Natural killer cell (primary cell): ENCODE measurements at regions not wholly inside any gene's neighbourhood (a gene's known extent, or its start where the extent isn't known, plus 50 kb on each side); places are given as distances from the start of the nearest gene placed in this dataset.

Experiments
- ATAC-seq, 3 donors: fragments of 150-1000 bp in 2 of 3; fragments of 200-7000 bp in 1 of 3; cut with Tn5 transposase; 1 replicate in 1 of 3; 2 replicates in 2 of 3; pipeline ENCODE4 v1.10.0; 2021; ENCODE audit warnings: mild to moderate bottlenecking in 2 of 3, moderate library complexity in 2 of 3
- DNase-seq, 2 donors: peaks; one replicate each; pipeline versions ENCODE4 v3.0.0 to v3.0.0-alpha.2; 2013 to 2021; ENCODE audit warnings: mixed read lengths in 1 of 2
- H3K27ac ChIP-seq: one replicate; pipeline ENCODE4 v1.5.1; 2013; ENCODE audit warnings: mild to moderate bottlenecking, low read length
- H3K27me3 ChIP-seq: one replicate; pipeline ENCODE4 v1.6.1; 2013; ENCODE audit warnings: low read length; ENCODE audit not compliant: control insufficient read depth, insufficient read depth
- H3K36me3 ChIP-seq: one replicate; pipeline ENCODE4 v1.6.1; 2013; ENCODE audit warnings: low read length; ENCODE audit not compliant: control insufficient read depth, insufficient read depth
- H3K4me1 ChIP-seq: one replicate; pipeline ENCODE4 v1.6.1; 2013; ENCODE audit warnings: low read length; ENCODE audit not compliant: control insufficient read depth, insufficient read depth
- H3K4me3 ChIP-seq: one replicate; pipeline ENCODE4 v1.5.1; 2013; ENCODE audit warnings: low read length
- H3K9me3 ChIP-seq: one replicate; pipeline ENCODE4 v1.6.1; 2013; ENCODE audit warnings: low read length; ENCODE audit not compliant: control insufficient read depth, insufficient read depth
- H3K27ac Mint-ChIP-seq, 2 donors: one replicate each; pipeline ENCODE4 v1.8.0; 2022; ENCODE audit warnings: mild to moderate bottlenecking in 2 of 2, mixed read lengths in 2 of 2, moderate library complexity in 1 of 2
- H3K27me3 Mint-ChIP-seq, 2 donors: one replicate each; pipeline ENCODE4 v1.8.0; 2022; ENCODE audit warnings: low read depth in 2 of 2, mixed read lengths in 2 of 2
- H3K36me3 Mint-ChIP-seq: one replicate; pipeline ENCODE4 v1.8.0; 2022; ENCODE audit warnings: mixed read lengths
- H3K4me1 Mint-ChIP-seq, 2 donors: one replicate each; pipeline ENCODE4 v1.8.0; 2022; ENCODE audit warnings: mixed read lengths in 2 of 2
- H3K4me3 Mint-ChIP-seq: one replicate; pipeline ENCODE4 v1.8.0; 2022; ENCODE audit warnings: mild to moderate bottlenecking, moderate library complexity, mixed read lengths
- H3K9me3 Mint-ChIP-seq, 2 donors: one replicate each; pipeline ENCODE4 v1.8.0; 2022; ENCODE audit warnings: mixed read lengths in 2 of 2
- CTCF ChIP-seq: fragments of 200-600 bp; IDR thresholded peaks from one replicate; pipeline ENCODE4 v1.8.0; 2022; ENCODE audit warnings: antibody characterized with exemption
- WGBS: methylation state at CpG from one replicate; pipeline ENCODE4 v1.1.7; 2013; ENCODE audit warnings: missing lambda C conversion rate; ENCODE audit not compliant: insufficient coverage; 5-methylcytosine and 5-hydroxymethylcytosine counted together
- intact Hi-C: fragments of 100-400 bp; cut with micrococcal nuclease; formaldehyde crosslinking; loops from one replicate; pipeline ENCODE4 v1.14.2; 2022

- Histone ChIP-seq H3K27ac (no peak overlapping the region), H3K4me3 (no peak overlapping the region), H3K36me3 (no peaks in the 10 kb centered on the region), H3K27me3 (no peaks in the 10 kb centered on the region), H3K4me1 (no peaks in the 10 kb centered on the region), H3K9me3 (no peaks in the 10 kb centered on the region)
- peaks cover 0 to 8% of the 10 kb centered on the region in 2 donors for H3K27me3 Mint-ChIP-seq
- WGBS = 81% methylated on average over 4 of the region's 4 CpGs
- no peak overlapping the region for H3K27ac Mint-ChIP-seq
- TF ChIP-seq CTCF = no peak
- intact Hi-C loops = no loop called here
- H3K4me3 Mint-ChIP-seq = no peak overlapping the region
- H3K36me3 Mint-ChIP-seq = no peaks in the 10 kb centered on the region
- H3K4me1 Mint-ChIP-seq = no peaks in the 10 kb centered on the region
- ATAC-seq (no peak), DNase-seq (no peak)
- no peaks in the 10 kb centered on the region for H3K9me3 Mint-ChIP-seq
These were observed 87.5 kb downstream of the BLID start for GRCh38 chr11:122028545-122028944.

- no peaks in the 10 kb centered on the region for H3K9me3 Mint-ChIP-seq
- no peak for ATAC-seq
- no peak for TF ChIP-seq CTCF
These were observed 88.0 kb downstream of the BLID start for GRCh38 chr11:122028036-122028435.

GRCh38 chr11:122025757-122026156, 90.3 kb downstream of the BLID start:
- no peak overlapping the region for H3K27ac ChIP-seq
- Mint-ChIP-seq H3K9me3 (no peaks in the 10 kb centered on the region), H3K27me3 (peaks cover 3 to 8% of the 10 kb centered on the region in 2 donors), H3K27ac (no peak overlapping the region), H3K4me1 (no peaks in the 10 kb centered on the region), H3K4me3 (no peak overlapping the region), H3K36me3 (no peaks in the 10 kb centered on the region)
- H3K4me3 ChIP-seq = no peak overlapping the region
- no peak for TF ChIP-seq CTCF
- no peaks in the 10 kb centered on the region for H3K36me3 ChIP-seq
- DNase-seq (no peak), ATAC-seq (no peak)
- intact Hi-C loops = no loop called here
- H3K9me3 ChIP-seq = no peaks in the 10 kb centered on the region
- no peaks in the 10 kb centered on the region for H3K4me1 ChIP-seq
- WGBS = 78% methylated on average over 12 of the region's 12 CpGs
- H3K27me3 ChIP-seq = no peaks in the 10 kb centered on the region

More at GRCh38 chr11:122028036-122028435, 88.0 kb downstream of the BLID start:
- H3K4me1 ChIP-seq = no peaks in the 10 kb centered on the region
- no peaks in the 10 kb centered on the region for H3K9me3 ChIP-seq
- H3K27ac Mint-ChIP-seq = no peak overlapping the region
- H3K27ac ChIP-seq = no peak overlapping the region
- no peak for DNase-seq
- H3K4me3 ChIP-seq = no peak overlapping the region
- no peaks in the 10 kb centered on the region for H3K4me1 Mint-ChIP-seq
- intact Hi-C loops = no loop called here
- peaks cover 0 to 8% of the 10 kb centered on the region in 2 donors for H3K27me3 Mint-ChIP-seq
- no peaks in the 10 kb centered on the region for H3K36me3 ChIP-seq
- no peaks in the 10 kb centered on the region for H3K27me3 ChIP-seq
- H3K36me3 Mint-ChIP-seq = no peaks in the 10 kb centered on the region
- no peak overlapping the region for H3K4me3 Mint-ChIP-seq
- 80% methylated on average over 1 of the region's 2 CpGs for whole genome bisulfite sequencing

- H3K27me3 ChIP-seq = no peaks in the 10 kb centered on the region
- Mint-ChIP-seq H3K4me3 (no peak overlapping the region), H3K27ac (no peak overlapping the region), H3K4me1 (no peaks in the 10 kb centered on the region), H3K36me3 (no peaks in the 10 kb centered on the region), H3K9me3 (no peaks in the 10 kb centered on the region), H3K27me3 (peaks cover 3 to 8% of the 10 kb centered on the region in 2 donors)
- H3K36me3 ChIP-seq = no peaks in the 10 kb centered on the region
- TF ChIP-seq CTCF = no peak
- H3K27ac ChIP-seq = no peak overlapping the region
- intact Hi-C loops = no loop called here
- no peaks in the 10 kb centered on the region for H3K9me3 ChIP-seq
- no peak overlapping the region for H3K4me3 ChIP-seq
- 65% methylated on average over 3 of the region's 3 CpGs for WGBS
- DNase-seq (no peak), ATAC-seq (no peak)
- H3K4me1 ChIP-seq = no peaks in the 10 kb centered on the region
These were observed 91.7 kb downstream of the BLID start for GRCh38 chr11:122024278-122024677.
